GM21737 (cell line): ENCODE measurements at regions not wholly inside any gene's neighbourhood (a gene's known extent, or its start where the extent isn't known, plus 50 kb on each side); places are given as distances from the start of the nearest gene placed in this dataset.

Source experiments
- ATAC-seq: cut with Tn5 transposase; IDR thresholded peaks from one replicate; pipeline ENCODE4 v1.9.1; 2021; ENCODE audit warnings: mild to moderate bottlenecking, moderate library complexity; ENCODE audit not compliant: unreplicated experiment

DNA sequence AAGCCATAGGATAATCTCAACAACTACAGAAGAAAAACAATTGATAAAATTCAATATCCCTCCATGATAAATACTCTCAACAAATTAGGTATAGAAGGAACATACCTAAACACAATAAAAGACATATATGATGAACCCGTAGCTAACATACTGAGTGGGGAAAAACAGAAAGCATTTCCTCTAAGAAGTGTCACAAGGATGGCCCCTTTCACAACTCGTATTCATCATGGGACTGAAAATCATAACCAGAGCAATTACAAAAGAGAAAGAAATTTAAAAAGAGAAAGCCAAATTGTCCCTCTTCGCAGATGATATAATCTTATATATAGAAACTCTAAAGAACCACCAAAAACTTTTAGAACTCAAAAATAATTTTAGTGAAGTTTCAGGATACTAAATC is 146.3 kb upstream of the RGMB start:
- ATAC-seq = no peak

DNA sequence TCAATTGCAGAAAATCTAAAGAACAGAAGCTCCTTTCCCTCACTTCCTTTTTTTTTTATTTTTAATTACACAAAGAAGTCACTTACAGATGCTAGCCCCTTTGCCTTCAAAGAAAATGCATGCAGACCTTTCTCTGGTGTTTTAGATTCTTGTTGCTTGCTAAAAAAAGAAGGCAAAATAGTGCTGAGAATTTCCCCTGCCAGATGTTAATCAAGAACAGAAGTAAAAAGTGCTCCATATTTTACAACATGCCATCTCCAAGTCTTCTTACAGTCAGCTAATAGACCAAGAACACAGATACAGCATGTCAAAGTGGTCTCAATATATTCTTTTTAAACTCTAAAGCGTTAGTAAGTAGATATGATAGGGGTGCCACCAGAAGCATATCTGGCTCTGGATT is 142.8 kb upstream of the RGMB start:
- ATAC-seq = no peak

DNA sequence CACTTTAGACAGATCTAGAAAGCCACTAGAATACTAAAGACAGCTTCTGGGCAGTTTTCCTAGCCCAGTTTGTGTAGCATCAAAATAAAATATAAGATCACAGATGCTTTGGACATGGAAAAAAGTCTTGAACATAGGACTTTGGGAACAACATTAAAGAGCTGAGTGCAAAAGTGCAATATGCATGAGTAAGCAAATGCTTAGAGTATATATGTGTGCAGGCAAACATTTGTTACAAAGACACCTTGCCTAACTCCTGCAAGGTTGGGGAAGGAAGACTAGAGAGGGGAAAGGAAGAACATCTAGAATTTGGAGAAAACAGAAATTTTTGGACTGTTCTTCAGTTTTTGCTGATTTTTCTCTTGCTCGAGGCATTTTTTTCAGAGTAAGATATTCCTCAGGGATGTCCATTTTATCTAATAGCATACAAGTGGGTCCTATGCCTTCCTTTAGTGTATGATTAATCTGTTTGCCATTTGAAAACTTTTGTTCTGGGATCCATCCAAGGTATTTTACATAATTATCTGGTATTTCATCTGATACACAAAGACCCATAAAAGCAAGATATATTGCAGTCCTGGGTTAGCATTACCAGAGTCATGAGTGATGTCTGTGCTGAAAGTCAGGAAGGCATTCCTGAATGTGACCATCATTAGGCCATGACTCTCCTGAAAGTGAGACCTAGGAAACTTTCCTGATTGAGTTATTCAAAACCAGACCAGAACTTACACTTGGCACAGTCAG is 142.0 kb upstream of the RGMB start:
- ATAC-seq = no peak

DNA sequence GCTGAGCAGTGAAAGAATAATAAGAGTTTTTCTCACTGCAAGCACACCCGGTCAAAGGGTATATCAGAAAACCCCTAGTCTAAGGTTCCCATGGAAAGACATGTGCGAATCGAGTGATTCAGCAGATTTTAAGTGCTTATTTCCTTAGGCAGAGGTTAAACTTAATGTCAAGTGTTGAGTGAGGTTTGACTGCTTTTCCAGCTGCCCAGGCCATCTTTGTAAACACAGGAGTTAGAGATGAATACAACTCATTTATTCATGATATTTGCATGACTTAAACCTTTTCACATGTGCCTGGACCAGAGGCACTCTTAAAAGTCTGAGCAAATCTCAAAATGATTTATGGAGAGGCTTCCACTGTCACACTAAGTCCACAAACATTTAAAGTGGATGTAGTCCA is 137.8 kb upstream of the RGMB start:
- ATAC-seq = no peak

DNA sequence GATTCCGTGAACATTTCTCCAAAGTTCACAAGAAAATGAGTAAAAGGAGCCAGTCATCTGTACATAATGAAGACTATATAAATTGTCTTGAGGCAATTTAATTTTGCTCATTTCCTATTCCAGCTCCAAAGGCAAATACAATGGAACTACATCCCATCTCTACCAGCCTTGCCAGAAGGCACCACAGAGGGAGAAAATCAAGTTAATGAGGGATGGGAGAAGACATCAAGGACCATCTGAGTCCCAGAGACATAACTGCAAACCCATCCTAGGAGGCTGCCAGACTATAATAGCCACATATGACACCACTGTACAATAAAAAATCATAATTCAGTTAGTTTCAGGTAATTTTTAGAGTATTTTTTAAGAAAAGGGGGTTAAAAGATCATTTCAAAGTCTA is 136.3 kb upstream of the RGMB start:
- ATAC-seq = no peak

DNA sequence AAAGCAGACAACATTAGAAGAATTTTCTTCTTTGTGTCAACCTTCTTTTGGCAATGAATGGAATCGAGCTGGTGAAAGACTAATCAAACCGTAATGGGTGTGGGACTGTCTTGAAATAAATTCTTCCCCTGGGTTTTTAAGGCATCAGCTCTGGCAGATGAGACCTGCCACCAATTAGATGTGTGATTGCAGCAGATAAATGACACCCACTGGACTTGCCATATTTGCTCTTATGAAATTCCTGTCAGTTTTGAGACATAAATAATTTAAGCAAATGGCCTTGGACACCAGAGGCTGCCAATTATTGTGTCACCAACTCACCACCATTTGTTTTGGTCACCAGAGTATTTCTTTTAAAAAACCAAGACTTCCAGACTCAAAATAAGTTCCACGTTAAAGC is 135.9 kb upstream of the RGMB start:
- no peak for ATAC-seq

DNA sequence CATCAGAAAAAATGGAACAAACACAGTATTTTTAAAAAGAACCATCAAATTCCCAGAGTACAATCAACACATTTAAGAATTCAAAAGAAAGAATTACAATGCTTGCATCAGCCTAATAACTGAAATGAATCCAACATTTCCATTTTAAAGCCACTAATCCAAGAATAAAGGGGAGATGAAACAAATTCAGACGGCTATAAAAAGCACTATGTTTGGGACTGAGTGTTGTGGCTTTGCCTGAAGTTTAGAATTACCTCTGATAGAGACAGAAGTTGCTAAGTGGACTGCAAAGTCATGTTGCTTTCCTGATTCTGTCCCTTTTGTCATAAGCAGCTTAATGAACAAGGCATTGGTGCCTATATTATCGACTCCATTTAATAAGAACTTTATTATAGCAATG is 135.4 kb upstream of the RGMB start:
- ATAC-seq = no peak

DNA sequence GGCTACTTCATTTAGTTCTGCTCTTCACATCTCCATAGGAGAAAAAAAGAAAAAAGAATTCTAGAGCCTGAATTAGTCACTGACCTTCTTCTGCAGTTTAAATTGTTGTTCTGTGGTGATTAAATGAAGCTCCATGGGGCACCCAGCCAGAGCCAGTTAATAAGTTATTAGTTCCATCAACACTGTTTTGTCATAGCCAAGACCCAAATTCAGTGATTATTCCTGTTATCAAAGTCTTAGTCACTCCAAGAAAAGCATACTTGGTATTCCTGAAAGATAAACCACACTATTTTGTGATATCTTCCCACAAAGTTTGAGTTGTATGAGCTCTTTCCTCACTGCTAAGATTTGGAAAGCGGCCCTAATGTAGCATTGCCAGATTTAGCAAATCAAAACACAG is 134.8 kb upstream of the RGMB start:
- ATAC-seq = no peak

DNA sequence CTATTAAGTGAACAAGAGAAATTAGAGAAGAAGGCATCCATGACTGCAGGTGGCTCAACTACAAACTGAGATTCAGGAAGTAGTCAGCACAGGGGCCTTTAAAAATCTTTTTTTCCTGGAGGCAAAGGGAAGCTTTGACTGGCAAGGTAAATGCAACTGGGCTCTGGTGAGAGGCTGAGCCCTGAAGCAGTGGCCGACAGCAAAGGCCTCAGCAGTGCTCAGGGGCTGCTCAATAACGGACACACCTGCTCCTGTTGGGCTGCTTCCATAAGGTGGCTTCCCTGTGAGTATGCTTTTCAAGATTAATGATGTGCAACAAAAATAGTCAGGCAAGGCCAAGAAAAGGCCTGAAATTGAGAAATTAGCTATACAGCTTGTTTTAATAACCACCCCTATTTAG is 134.2 kb upstream of the RGMB start:
- no peak for ATAC-seq

DNA sequence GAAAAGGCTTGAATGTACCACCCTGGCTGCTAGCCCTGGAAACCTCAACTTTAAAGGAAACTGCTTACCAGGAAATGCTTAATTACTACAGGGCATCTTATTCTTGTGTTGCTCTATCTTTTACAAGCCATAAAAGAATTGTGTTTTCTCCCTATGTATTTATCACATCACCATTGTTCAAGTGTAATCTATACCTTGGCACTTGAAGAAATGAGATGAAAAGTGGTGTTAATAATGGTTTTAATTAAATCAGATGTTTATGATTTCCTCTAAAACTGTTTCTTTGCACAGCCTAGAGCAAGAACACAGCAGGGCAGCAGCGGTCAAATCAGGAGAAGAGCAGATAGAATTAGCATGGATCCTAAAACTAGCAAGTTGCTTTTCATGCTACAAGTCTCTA is 131.8 kb upstream of the RGMB start:
- no peak for ATAC-seq

DNA sequence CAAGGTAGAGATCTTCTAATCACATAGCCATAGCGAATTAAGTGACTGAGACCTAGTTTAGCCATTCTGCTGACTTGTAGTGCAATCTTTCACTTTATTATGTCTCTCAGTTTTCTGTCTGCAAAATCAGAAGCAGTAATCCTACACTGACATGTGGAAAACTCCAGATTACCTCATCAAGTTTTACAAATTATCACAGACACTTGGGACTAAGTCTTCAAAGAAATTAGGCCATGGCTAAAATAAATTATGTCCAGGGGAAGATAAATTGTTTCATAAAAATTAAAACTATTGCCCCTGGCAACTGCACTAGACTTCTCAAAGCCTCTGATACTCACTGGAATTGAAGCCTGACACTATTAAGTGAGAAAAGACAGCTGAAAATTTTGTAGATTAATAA is 129.9 kb upstream of the RGMB start:
- no peak for ATAC-seq

DNA sequence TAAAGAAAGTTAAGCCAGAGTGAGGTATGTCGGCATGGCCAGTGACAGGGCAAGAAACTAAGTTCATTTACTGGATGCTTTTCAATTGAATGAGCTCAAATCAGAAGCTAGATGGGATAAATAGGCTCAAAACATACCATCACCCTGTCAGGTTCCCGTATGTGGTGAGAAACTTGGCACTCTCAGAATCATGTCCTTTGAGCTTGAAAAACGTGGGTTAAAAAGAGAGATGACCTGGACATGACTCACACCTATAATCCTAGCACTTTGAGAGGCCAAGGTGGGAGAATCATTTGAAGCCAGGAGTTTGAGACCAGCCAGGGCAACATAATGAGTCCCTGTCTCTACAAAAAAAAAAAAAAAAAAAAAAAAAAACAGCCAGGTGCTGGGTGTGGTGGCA is 121.7 kb upstream of the RGMB start:
- no peak for ATAC-seq

DNA sequence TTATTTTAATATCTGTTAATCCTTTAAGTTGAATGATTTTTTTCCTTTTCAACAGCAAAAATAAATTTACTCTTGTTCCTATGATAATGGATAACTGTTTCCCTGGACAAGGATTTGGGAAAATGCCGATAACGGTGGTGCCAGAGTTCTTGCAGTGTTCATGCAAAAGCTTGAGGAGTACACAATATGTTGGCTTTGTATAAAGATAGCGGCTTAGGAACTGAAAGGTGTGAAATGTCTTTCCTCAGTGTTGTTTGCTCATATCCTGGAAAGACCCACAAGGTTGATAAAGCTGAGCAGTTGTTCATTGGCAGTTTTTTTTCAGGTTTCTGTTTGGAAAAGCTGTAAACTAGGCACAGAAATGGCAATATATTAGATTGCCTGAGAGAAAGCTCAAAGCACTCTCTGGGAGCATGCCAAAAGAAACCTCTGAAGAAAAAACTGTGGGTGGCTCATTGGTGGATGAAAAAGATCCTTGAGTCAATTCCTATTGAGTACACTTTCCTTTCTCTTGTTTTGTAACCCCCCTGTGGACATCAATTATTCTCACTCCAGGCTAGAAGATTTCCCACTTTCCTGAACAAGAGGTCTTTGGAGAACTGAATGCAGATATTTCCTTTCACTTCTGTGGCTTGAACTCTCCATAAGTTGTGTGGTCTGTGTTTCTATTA is 117.2 kb upstream of the RGMB start:
- ATAC-seq = no peak

DNA sequence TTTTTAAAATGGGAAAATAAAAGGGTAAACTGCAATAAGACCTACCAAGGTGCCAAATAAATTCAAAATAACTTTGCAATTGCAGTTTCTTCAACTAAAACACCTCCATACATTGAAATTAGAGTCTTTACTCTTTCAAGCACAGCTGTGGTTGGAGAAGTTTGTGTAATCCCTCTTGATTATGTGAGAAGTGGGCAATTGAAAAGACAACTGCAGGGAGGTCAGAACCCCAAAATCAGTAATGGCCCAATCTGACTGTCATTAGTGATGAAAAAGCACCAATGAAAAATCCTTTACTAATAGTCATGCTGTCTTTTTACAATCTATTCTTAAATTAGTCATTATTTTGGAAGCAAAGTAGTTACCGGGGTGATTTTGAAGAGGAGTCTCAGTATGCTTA is 116.7 kb upstream of the RGMB start:
- no peak for ATAC-seq

DNA sequence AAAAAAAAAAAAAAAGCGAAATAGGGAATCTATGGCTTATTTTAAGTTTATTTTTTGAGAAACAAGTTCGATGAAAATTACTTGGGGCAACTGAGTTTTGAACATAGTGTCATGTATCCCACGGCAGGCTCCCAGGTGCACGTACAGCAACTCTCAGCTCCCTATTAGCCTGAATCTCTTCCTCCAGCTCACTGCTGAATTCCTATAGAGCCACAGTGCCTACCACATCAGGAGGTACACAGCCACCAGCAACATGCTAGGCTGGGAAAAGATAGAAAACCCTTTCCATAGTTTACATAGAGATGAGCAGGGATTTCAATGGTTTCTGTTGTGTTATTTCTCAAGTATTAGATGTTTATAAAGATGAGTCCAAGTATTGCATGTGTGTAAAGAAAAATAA is 115.9 kb upstream of the RGMB start:
- no peak for ATAC-seq

DNA sequence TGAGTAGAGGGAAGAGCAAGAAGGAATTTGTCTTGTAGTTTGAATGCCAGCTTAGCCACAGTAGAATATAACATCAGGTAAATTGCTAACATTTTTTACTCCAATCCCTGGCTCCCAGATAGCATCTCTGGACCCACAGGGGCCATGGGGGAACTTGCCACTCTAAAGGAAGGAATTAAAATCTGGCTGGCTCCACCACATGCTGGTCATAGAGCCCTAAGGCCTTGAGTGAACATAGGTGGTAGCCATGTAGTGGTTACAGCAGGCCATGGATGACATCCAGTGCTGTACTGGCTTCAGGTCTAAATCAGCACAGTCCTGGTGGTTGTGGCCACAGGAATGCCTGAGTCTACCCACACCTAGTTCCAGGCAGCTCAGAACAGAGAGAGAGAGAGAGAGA is 109.9 kb upstream of the RGMB start:
- no peak for ATAC-seq

DNA sequence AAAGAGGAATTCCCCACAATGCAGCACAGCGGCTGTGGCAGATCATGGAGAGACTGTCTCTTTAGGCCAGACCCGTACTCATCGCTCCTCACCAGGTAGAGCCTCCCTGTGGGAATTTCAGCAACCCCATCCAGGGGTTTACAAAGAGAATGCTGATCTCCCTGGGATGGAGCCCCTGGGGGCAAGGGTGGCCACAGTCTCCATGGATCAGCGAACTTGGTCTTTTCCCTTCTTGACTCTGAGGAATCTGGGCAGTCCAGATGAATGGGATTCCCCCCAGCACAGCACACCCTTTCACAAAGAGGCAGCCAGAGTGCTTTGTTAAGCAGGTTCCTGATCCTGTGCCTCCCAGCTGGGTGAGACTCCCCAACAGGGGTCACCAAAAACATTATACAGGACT is 108.7 kb upstream of the RGMB start:
- ATAC-seq = no peak

DNA sequence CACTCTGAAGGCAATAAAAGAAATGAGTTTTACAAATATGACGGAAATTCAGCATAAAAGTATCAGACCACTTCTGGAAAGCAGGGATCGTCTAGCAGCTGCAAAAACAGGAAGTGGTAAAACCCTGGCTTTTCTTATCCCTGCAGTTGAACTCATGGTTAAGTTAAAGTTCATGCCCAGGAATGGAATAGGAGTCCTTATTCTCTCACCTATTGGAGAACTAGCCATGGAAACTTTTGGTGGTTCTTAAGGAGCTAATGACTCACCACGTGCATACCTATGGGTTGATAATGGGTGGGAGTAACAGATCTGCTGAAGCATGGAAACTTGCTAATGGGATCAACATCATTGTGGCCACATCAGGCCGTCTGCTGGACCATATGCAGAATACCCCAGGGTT is 93.5 kb upstream of the RGMB start:
- no peak for ATAC-seq

DNA sequence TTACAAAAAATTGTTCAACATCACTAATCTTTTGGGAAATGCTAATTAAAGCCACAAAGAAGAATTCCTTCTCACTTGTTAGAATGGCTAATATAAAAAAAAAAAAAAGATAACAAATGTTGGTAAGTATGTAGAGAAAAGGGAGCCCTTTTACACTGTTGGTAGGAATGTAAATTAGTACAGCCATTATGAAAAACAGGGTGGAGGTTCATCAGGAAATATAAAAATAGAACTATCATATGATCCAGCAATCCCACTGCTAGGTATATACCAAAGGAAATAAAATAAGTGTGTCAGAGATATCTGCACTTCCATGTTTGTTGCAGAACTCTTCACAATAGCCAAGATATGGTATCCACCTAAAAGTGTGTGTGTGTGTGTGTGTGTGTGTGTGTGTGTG is 83.5 kb upstream of the RGMB start:
- ATAC-seq = no peak

DNA sequence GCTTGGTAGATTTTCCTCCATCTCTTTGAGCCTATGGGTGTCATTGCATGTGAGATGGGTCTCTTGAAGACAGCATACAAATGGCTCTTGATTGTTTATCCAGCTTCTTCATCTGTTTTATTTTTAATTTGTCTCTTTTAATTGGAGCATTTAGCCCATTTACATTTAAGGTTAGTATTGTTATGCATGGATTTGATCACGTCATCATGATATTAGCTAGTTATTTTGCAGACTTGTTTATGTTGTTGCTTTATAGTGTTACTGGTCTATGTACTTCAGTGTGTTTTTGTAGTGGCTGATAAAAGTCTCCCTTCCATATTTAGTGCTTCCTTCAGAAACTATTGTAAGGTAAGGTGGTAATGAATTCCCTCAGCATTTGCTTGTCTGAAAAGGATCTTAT is 78.6 kb upstream of the RGMB start:
- ATAC-seq = no peak

DNA sequence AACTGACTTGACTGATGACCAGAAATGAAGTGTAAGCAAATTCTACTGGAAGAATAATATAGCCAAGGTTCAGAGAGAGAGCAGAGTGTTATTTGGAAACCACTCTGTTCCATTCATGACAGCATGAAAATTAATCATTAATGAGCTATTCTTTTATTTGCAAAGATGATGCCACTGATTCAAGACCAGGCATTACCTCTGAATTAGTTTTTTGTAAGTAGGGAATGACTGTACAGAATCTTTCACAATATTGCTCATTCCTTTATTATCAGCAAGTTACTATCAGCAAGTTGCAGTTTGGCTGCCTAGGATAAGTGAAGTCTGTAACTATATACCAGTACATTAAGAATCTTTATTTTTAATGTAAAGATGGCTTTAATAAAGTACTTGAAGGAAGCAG is 75.1 kb upstream of the RGMB start:
- ATAC-seq = no peak

DNA sequence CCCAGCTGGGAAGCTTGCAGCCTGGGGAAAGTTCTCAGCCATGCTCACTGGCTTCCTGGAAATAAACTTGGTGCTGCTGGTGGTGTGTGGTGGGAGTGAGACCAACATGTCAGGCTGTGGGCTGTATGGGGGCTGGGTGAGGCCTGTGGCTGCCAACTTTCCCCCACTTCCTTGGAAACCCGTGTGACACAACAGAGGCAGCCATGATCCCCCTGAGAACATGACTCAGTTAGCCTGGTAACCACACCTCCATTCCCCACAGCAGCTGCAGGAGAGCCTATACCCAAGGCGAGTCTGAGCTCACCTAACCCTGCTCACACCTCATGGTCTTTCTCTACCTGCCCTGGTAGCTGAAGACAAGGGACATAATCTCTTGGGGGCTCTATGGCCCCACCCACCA is 72.7 kb upstream of the RGMB start:
- ATAC-seq = no peak

DNA sequence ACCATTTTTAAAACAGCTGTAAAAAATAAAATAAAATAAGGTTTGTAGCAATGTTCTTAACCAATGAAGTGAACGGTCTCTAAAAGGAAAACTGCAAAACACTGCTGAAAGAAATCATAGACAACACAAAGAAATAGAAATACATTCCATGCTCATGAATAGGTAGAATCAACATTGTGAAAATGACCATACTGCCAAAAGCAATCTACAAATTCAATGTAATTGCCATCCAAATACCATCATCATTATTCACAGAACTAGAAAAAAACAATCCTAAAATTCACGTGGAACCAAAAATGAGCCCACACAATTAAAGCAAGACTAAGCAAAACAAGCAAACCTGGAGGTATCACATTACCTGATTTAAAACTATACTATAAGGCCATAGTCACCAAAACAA is 67.6 kb upstream of the RGMB start:
- no peak for ATAC-seq
